DOHH2 (cell line): ENCODE measurements at regions not wholly inside any gene's neighbourhood (a gene's known extent, or its start where the extent isn't known, plus 50 kb on each side); places are given as distances from the start of the nearest gene placed in this dataset.
"Not testable (repeated sequence)": the region's sequence is repeated elsewhere in the genome, so short reads cannot be mapped to it uniquely, and the experiment has no call there.

Experiments used
- H3F3A ChIP-seq: fragments of 200-600 bp; sonication (generic), shearing (Covaris generic); 2 replicates; pipeline ENCODE4 v1.6.0; 2016; ENCODE audit warnings: antibody characterized with exemption, mild to moderate bottlenecking; ENCODE audit not compliant: control insufficient read depth, insufficient read depth
- H3K27ac ChIP-seq: fragments of 200-600 bp; sonication (generic); 2 replicates; pipeline ENCODE4 v1.5.1; 2014; ENCODE audit warnings: low read depth, mild to moderate bottlenecking, low read length, moderate library complexity
- H3K27me3 ChIP-seq: fragments of 200-600 bp; sonication (generic); 2 replicates; pipeline ENCODE4 v1.6.1; 2014; ENCODE audit warnings: mild to moderate bottlenecking, low read length, mixed read lengths; ENCODE audit not compliant: control insufficient read depth
- H3K36me3 ChIP-seq: fragments of 200-600 bp; sonication (generic); 2 replicates; pipeline ENCODE4 v1.6.1; 2014; ENCODE audit warnings: mild to moderate bottlenecking, low read length, moderate library complexity, mixed read lengths; ENCODE audit not compliant: control insufficient read depth
- H3K4me1 ChIP-seq: fragments of 200-600 bp; sonication (generic); 2 replicates; pipeline ENCODE4 v1.6.1; 2014; ENCODE audit warnings: mild to moderate bottlenecking, low read length, mixed read lengths; ENCODE audit not compliant: control insufficient read depth
- H3K4me2 ChIP-seq: fragments of 200-600 bp; sonication (generic); 2 replicates; pipeline ENCODE4 v1.6.0; 2014; ENCODE audit warnings: mild to moderate bottlenecking, low read length, moderate library complexity
- H3K4me3 ChIP-seq: fragments of 200-600 bp; sonication (generic); 2 replicates; pipeline ENCODE4 v1.5.1; 2014; ENCODE audit warnings: mild to moderate bottlenecking, low read length, mixed read lengths
- H3K79me2 ChIP-seq: fragments of 200-600 bp; sonication (generic); 2 replicates; pipeline ENCODE4 v1.6.1; 2014; ENCODE audit warnings: mild to moderate bottlenecking, low read length, mixed read lengths; ENCODE audit not compliant: control insufficient read depth
- H3K9me2 ChIP-seq: fragments of 200-600 bp; sonication (generic); replicated peaks from 2 replicates; pipeline ENCODE4 v1.6.1; 2014; ENCODE audit warnings: mild to moderate bottlenecking, low read length, mixed read lengths; ENCODE audit not compliant: control insufficient read depth
- H3K9me3 ChIP-seq: fragments of 200-600 bp; sonication (generic); 2 replicates; pipeline ENCODE4 v1.6.1; 2014; ENCODE audit warnings: antibody characterized with exemption, low read length, mixed read lengths; ENCODE audit not compliant: control insufficient read depth, insufficient read depth
- H4K20me1 ChIP-seq: fragments of 200-600 bp; sonication (generic); 2 replicates; pipeline ENCODE4 v1.6.0; 2014; ENCODE audit warnings: low read depth, mild to moderate bottlenecking, antibody characterized with exemption, low read length, moderate library complexity; ENCODE audit not compliant: control insufficient read depth, insufficient read depth
- EZH2phosphoT487 ChIP-seq: fragments of 200-600 bp; sonication (generic); IDR thresholded peaks from 2 replicates; pipeline ENCODE4 v1.6.1; 2017; ENCODE audit warnings: borderline replicate concordance, mild to moderate bottlenecking, antibody characterized with exemption, low read length, moderate library complexity, mixed read lengths
- TF ChIP-seq, protein P1 (sequence below): fragments of 200-600 bp; sonication (generic); IDR thresholded peaks from one replicate; pipeline ENCODE4 v1.5.1; 2014; ENCODE audit warnings: antibody characterized with exemption, mild to moderate bottlenecking, low read depth, low read length; ENCODE audit not compliant: poor library complexity, severe bottlenecking

DNA sequence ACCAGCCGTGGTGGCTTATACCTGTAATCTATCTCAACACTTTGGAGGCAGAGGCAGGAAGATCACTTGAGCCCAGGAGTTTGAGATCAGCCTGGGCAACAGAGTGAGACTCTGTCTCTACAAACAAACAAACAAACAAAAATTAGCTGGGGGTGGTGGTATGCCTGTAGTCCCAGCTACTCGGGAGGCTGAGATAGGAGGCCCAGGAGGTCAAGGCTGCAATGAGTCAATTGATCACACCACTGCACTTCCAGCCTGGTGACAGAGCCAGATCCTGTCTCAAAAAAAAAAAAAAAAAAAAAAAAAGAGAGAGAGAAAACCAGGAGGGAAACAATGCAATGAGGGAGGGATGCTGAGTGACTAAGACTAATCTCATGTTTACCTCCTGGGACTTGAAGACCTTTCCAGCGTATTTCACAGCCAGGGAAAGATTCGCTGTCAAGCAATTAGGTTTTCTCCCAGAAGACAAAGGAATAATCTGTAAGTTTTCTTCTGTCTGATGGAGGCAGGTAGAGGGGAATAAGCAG, 51.1 kb upstream of the MIER3 start:
- Histone ChIP-seq H4K20me1 (no peaks in the 10 kb centered on the region), H3K36me3 (no peaks in the 10 kb centered on the region), H3K79me2 (no peaks in the 10 kb centered on the region), H3K9me2 (no peaks in the 10 kb centered on the region), H3K4me1 (peaks cover 10% of the 10 kb centered on the region), H3K27me3 (peaks cover 12% of the 10 kb centered on the region), H3F3A (no peaks in the 10 kb centered on the region), H3K9me3 (no peaks in the 10 kb centered on the region), H3K27ac (no peak overlapping the region), H3K4me2 (no peak overlapping the region), H3K4me3 (no peak overlapping the region)
- no peak for TF ChIP-seq EZH2phosphoT487
- TF ChIP-seq, protein P1, sequence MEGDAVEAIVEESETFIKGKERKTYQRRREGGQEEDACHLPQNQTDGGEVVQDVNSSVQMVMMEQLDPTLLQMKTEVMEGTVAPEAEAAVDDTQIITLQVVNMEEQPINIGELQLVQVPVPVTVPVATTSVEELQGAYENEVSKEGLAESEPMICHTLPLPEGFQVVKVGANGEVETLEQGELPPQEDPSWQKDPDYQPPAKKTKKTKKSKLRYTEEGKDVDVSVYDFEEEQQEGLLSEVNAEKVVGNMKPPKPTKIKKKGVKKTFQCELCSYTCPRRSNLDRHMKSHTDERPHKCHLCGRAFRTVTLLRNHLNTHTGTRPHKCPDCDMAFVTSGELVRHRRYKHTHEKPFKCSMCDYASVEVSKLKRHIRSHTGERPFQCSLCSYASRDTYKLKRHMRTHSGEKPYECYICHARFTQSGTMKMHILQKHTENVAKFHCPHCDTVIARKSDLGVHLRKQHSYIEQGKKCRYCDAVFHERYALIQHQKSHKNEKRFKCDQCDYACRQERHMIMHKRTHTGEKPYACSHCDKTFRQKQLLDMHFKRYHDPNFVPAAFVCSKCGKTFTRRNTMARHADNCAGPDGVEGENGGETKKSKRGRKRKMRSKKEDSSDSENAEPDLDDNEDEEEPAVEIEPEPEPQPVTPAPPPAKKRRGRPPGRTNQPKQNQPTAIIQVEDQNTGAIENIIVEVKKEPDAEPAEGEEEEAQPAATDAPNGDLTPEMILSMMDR: no peak

DNA sequence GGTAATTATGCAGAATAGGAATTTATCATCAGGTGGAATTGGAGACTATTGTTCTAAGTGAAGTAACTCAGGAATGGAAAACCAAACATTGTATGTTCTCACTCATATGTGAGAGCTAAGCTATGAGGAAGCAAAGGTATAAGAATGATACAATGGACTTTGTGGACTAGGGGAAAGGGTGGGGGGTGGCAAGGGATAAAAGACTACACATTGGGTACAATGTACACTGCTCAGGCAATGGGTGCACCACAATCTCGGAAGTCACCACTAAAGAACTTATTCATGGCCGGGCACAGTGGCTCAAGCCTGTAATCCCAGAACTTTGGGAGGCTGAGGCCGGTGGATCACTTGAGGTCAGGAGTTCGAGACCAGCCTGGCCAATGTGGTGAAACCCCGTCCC, 51.6 kb upstream of the MIER3 start:
- H3K9me2 ChIP-seq, H3F3A ChIP-seq, H3K36me3 ChIP-seq, H3K79me2 ChIP-seq, H3K4me1 ChIP-seq, H3K4me2 ChIP-seq, H4K20me1 ChIP-seq, H3K27ac ChIP-seq, H3K4me3 ChIP-seq, H3K9me3 ChIP-seq: not testable (repeated sequence)
- H3K27me3 ChIP-seq: peaks cover 12% of the 10 kb centered on the region

DNA sequence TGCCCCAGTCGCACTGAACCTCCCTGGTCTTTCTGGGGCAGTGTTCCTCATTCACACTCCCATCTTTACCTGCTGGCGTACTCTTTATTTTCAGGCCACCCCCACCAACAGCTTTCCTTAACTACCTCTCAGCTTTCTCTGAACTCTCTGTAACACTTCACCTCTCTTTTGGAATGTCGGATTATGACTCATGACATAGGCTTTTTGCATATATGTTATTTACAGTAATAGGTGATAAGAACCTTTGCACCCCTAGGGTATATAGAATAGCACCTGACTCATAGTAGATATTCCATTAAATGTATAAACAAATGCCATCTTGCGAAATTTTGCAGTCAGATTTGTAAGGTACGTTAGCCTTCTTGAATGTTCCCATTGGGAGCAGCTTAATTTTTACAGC, 52.9 kb upstream of the MIER3 start:
- H3K9me2 ChIP-seq: no peaks in the 10 kb centered on the region
- no peaks in the 10 kb centered on the region for H3F3A ChIP-seq
- H3K36me3 ChIP-seq: no peaks in the 10 kb centered on the region
- H3K4me1 ChIP-seq: peaks cover 10% of the 10 kb centered on the region
- no peaks in the 10 kb centered on the region for H4K20me1 ChIP-seq
- TF ChIP-seq, protein P1: no peak
- TF ChIP-seq EZH2phosphoT487: no peak
- H3K4me2 ChIP-seq: no peak overlapping the region
- no peak overlapping the region for H3K4me3 ChIP-seq
- no peaks in the 10 kb centered on the region for H3K9me3 ChIP-seq
- no peaks in the 10 kb centered on the region for H3K79me2 ChIP-seq
- H3K27me3 ChIP-seq: peaks cover 12% of the 10 kb centered on the region
- H3K27ac ChIP-seq: no peak overlapping the region

DNA sequence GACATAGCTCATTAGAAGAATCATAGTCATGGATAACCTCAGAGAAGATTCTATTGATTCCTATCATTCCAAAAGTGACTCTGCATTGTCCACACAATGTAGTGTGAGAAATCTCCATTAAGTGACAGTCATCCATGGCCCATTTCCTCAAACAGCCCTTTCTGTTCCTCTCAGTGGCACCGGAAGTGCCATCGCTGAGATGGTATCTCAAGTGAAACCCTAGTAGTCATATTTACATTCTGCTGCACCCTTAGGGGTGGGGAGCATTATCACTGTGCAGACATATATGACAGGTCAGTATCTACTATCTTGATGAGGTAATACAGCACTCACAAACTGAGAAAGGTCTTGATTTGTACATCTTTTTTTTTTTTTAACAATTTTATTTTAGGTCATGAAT, 55.4 kb upstream of the MIER3 start:
- H3K79me2 ChIP-seq: no peaks in the 10 kb centered on the region
- H3K4me3 ChIP-seq: 0 out of 2 replicates have a peak overlapping the region, but pooled peaks have one; percentile 11
- no peaks in the 10 kb centered on the region for H3F3A ChIP-seq
- H3K4me1 ChIP-seq: peaks cover 10% of the 10 kb centered on the region
- no peak overlapping the region; the same call in 1 of the 2 replicates for H3K4me2 ChIP-seq
- TF ChIP-seq, protein P1: no peak
- no peak for TF ChIP-seq EZH2phosphoT487
- no peaks in the 10 kb centered on the region for H3K9me2 ChIP-seq
- no peaks in the 10 kb centered on the region for H4K20me1 ChIP-seq
- H3K27me3 ChIP-seq: no peaks in the 10 kb centered on the region
- no peaks in the 10 kb centered on the region for H3K36me3 ChIP-seq
- no peaks in the 10 kb centered on the region for H3K9me3 ChIP-seq
- H3K27ac ChIP-seq: no peak overlapping the region
